HEK293 (cell line): ENCODE measurements at regions not wholly inside any gene's neighbourhood (a gene's known extent, or its start where the extent isn't known, plus 50 kb on each side); places are given as distances from the start of the nearest gene placed in this dataset.
A peak's percentile ranks its signal among the peaks of the same experiment; 100 is the strongest.

ENCODE experiments used
- CTCF ChIA-PET: fragments of 350-600 bp; formaldehyde crosslinking; extraction: SDS; loops from one replicate; lab custom pipeline; 2021; ENCODE audit warnings: antibody characterized with exemption; lab: Yijun Ruan, JAX
- POLR2A ChIA-PET: fragments of 300-600 bp; formaldehyde crosslinking; extraction: SDS; loops from one replicate; lab custom pipeline; 2020; ENCODE audit warnings: antibody characterized with exemption, inconsistent platforms; lab: Yijun Ruan, JAX
- H3K27ac ChIP-seq: fragments of 200-500 bp; sonication (Bioruptor generic); 2 replicates; pipeline ENCODE4 v1.5.1; 2014; ENCODE audit warnings: low read depth, low read length, control low read depth, inconsistent platforms; ENCODE audit errors: extremely low read depth
- H3K36me3 ChIP-seq, 2 experiments: fragments of 200-500 bp in 1 of 2; sonication (Bioruptor generic) in 1 of 2; 1 replicate in 1 of 2; 2 replicates in 1 of 2; pipeline ENCODE4 v1.5.1; 2014 to 2017; ENCODE audit warnings: inconsistent platforms in 2 of 2, low read length in 2 of 2; ENCODE audit not compliant: control insufficient read depth in 2 of 2, insufficient read depth in 1 of 2
- H3K4me1 ChIP-seq: fragments of 200-500 bp; sonication (Bioruptor generic); 2 replicates; pipeline ENCODE4 v1.5.1; 2014; ENCODE audit warnings: mild to moderate bottlenecking, low read length, inconsistent platforms; ENCODE audit not compliant: control insufficient read depth, insufficient read depth
- H3K4me3 ChIP-seq: 2 replicates; pipeline ENCODE4 v1.5.1; 2011; ENCODE audit warnings: low read depth, mild to moderate bottlenecking, control low read depth, low read length, moderate library complexity
- H3K9me3 ChIP-seq: fragments of 200-500 bp; sonication (Bioruptor generic); 2 replicates; pipeline ENCODE4 v1.5.1; 2014; ENCODE audit warnings: low read depth, low read length, inconsistent platforms; ENCODE audit not compliant: control insufficient read depth, insufficient read depth
- KLF1 ChIP-seq: fragments of 450-650 bp; formaldehyde crosslinking; IDR thresholded peaks from 2 replicates; pipeline ENCODE4 v1.5.1; 2016; ENCODE audit warnings: missing biosample characterization, missing genetic modification characterization
- MYNN ChIP-seq: fragments of 450-650 bp; formaldehyde crosslinking; IDR thresholded peaks from 2 replicates; pipeline ENCODE4 v1.5.1; 2016; ENCODE audit warnings: missing biosample characterization, missing genetic modification characterization, borderline replicate concordance
- SCRT2 ChIP-seq: fragments of 450-650 bp; formaldehyde crosslinking; IDR thresholded peaks from 2 replicates; pipeline ENCODE4 v1.5.1; 2016; ENCODE audit warnings: missing biosample characterization, missing genetic modification characterization
- TRIM28 ChIP-seq: IDR thresholded peaks from 2 replicates; pipeline ENCODE4 v1.6.1; 2011; ENCODE audit warnings: low read length, control low read depth, borderline replicate concordance
- ZBTB11 ChIP-seq: fragments of 450-650 bp; formaldehyde crosslinking; conservative IDR thresholded peaks from 2 replicates; pipeline ENCODE4 v1.5.1; 2016; ENCODE audit warnings: low read depth, missing biosample characterization, missing genetic modification characterization
- ZFP69B ChIP-seq: fragments of 450-650 bp; formaldehyde crosslinking; IDR thresholded peaks from 2 replicates; pipeline ENCODE4 v1.5.1; 2016; ENCODE audit warnings: missing biosample characterization, missing genetic modification characterization
- ZNF114 ChIP-seq: fragments of 450-650 bp; formaldehyde crosslinking; IDR thresholded peaks from 2 replicates; pipeline ENCODE4 v1.5.0; 2017; ENCODE audit warnings: missing biosample characterization, missing genetic modification characterization
- ZNF221 ChIP-seq: fragments of 450-650 bp; formaldehyde crosslinking; IDR thresholded peaks from 2 replicates; pipeline ENCODE4 v1.5.1; 2017; ENCODE audit warnings: missing biosample characterization, missing genetic modification characterization, borderline replicate concordance
- ZNF223 ChIP-seq: fragments of 450-650 bp; formaldehyde crosslinking; IDR thresholded peaks from 2 replicates; pipeline ENCODE4 v1.5.1; 2016; ENCODE audit warnings: missing biosample characterization, missing genetic modification characterization
- ZNF335 ChIP-seq: fragments of 450-650 bp; formaldehyde crosslinking; conservative IDR thresholded peaks from 2 replicates; pipeline ENCODE4 v1.5.1; 2016; ENCODE audit warnings: missing biosample characterization, missing genetic modification characterization
- ZNF354C ChIP-seq: fragments of 450-650 bp; formaldehyde crosslinking; IDR thresholded peaks from 2 replicates; pipeline ENCODE4 v1.5.1; 2016; ENCODE audit warnings: missing biosample characterization, missing genetic modification characterization, low read depth, borderline replicate concordance
- ZNF510 ChIP-seq: fragments of 450-650 bp; formaldehyde crosslinking; IDR thresholded peaks from 2 replicates; pipeline ENCODE4 v1.5.1; 2018; ENCODE audit warnings: mild to moderate bottlenecking, missing genetic modification characterization, missing biosample characterization; ENCODE audit not compliant: insufficient replicate concordance
- ZNF555 ChIP-seq: fragments of 450-650 bp; formaldehyde crosslinking; conservative IDR thresholded peaks from 2 replicates; pipeline ENCODE4 v1.5.1; 2017; ENCODE audit warnings: missing biosample characterization, mild to moderate bottlenecking, missing genetic modification characterization, inconsistent platforms
- ZNF692 ChIP-seq: fragments of 450-650 bp; formaldehyde crosslinking; IDR thresholded peaks from 2 replicates; pipeline ENCODE4 v1.5.1; 2016; ENCODE audit warnings: missing biosample characterization, missing genetic modification characterization
- ZNF776 ChIP-seq: fragments of 450-650 bp; formaldehyde crosslinking; IDR thresholded peaks from 2 replicates; pipeline ENCODE4 v1.5.0; 2017; ENCODE audit warnings: missing biosample characterization, missing genetic modification characterization, borderline replicate concordance
- ZNF777 ChIP-seq: fragments of 450-650 bp; formaldehyde crosslinking; IDR thresholded peaks from 2 replicates; pipeline ENCODE4 v1.5.1; 2017; ENCODE audit warnings: missing biosample characterization, missing genetic modification characterization, borderline replicate concordance
- ZSCAN23 ChIP-seq: fragments of 450-650 bp; formaldehyde crosslinking; IDR thresholded peaks from 2 replicates; pipeline ENCODE4 v1.5.1; 2016; ENCODE audit warnings: missing biosample characterization, missing genetic modification characterization
- ZSCAN4 ChIP-seq: fragments of 450-650 bp; formaldehyde crosslinking; IDR thresholded peaks from 2 replicates; pipeline ENCODE4 v1.5.1; 2017; ENCODE audit warnings: missing biosample characterization, missing genetic modification characterization

- CTCF ChIA-PET = no interaction called here
- POLR2A ChIA-PET = no interaction called here
- TF ChIP-seq MYNN (tag by site-specific recombination) = no peak
- no peak for TF ChIP-seq ZNF223
- peak; percentile 85 for TF ChIP-seq ZFP69B (tag by site-specific recombination)
- TF ChIP-seq ZNF776 (tag by site-specific recombination) = no peak
- no peak for TF ChIP-seq ZSCAN23 (tag by site-specific recombination)
- TF ChIP-seq ZNF354C = no peak
- no peak for TF ChIP-seq ZSCAN4 (tag by site-specific recombination)
- TF ChIP-seq ZBTB11 (tag by site-specific recombination) = no peak
- peak; percentile 42; the same call in 1 of the 2 replicates for TF ChIP-seq ZNF335
- TF ChIP-seq ZNF510 (tag by site-specific recombination) = no peak
- no peak for TF ChIP-seq ZNF777
- no peak for TF ChIP-seq ZNF221 (tag by site-specific recombination)
- TF ChIP-seq ZNF692 (tag by site-specific recombination) = peak; percentile 97
- TF ChIP-seq ZNF555 (tag by site-specific recombination) = no peak
- TF ChIP-seq TRIM28 = 0 out of 2 replicates have a peak, but pooled peaks have one; percentile 36
- no peak for TF ChIP-seq ZNF114 (tag by site-specific recombination)
Measured at GRCh38 chr17:68733241-68734176, 132.3 kb upstream of the FAM20A start.

GRCh38 chr17:68732301-68732749 lies 131.2 kb upstream of the FAM20A start:
- no peaks in the 10 kb centered on the region for H3K9me3 ChIP-seq
- peaks cover 5% of the 10 kb centered on the region for H3K4me1 ChIP-seq
- no peaks in the 10 kb centered on the region for H3K36me3 ChIP-seq
- H3K4me3 ChIP-seq = no peak overlapping the region
- no peak overlapping the region for H3K27ac ChIP-seq
- peak; percentile 49 for TF ChIP-seq KLF1
- no peak for TF ChIP-seq SCRT2 (tag by site-specific recombination)
- ChIA-PET CTCF (no interaction called here), POLR2A (no interaction called here)

More at GRCh38 chr17:68733241-68734176, 132.3 kb upstream of the FAM20A start:
- Histone ChIP-seq H3K9me3 (no peaks in the 10 kb centered on the region), H3K4me1 (peaks cover 14% of the 10 kb centered on the region), H3K36me3 (no peaks in the 10 kb centered on the region), H3K4me3 (no peak overlapping the region), H3K27ac (no peak overlapping the region)
